A673 (cell line): ENCODE measurements at regions not wholly inside any gene's neighbourhood (a gene's known extent, or its start where the extent isn't known, plus 50 kb on each side); places are given as distances from the start of the nearest gene placed in this dataset.

Experiments
- CTCF ChIP-seq: fragments of 300-800, 200-600 bp; sonication (generic); conservative IDR thresholded peaks from 2 replicates; pipeline ENCODE4 v1.5.1; 2017; ENCODE audit warnings: low read depth, mild to moderate bottlenecking, antibody characterized with exemption, low read length, moderate library complexity, mixed read lengths
- EZH2 ChIP-seq: fragments of 200-600 bp; sonication (generic); IDR thresholded peaks from 2 replicates; pipeline ENCODE4 v1.6.1; 2017; ENCODE audit warnings: borderline replicate concordance, low read depth, mild to moderate bottlenecking, mixed read lengths, antibody characterized with exemption, low read length; ENCODE audit not compliant: poor library complexity, severe bottlenecking

DNA sequence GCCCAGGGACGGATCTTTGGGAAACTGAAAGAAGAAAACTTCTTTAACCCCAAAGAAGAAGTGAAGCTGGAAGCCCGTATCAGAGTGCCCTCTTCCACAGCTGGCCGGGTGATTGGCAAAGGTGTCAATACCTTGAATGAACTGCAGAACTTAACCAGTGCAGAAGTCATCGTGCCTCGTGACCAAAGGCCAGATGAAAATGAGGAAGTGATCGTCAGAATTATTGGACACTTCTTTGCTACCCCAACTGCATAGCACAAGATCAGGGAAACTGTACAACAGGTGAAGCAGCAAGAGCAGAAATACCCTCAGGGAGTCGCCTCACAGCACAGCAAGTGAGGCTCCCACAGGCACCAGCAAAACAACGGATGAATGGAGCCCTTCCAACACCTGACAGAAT lies 114.0 kb downstream of the NBPF12 start:
- TF ChIP-seq CTCF (no peak), EZH2 (no peak)
